ENCODE measurements at regions not wholly inside any gene's neighbourhood (a gene's known extent, or its start where the extent isn't known, plus 50 kb on each side); places are given as distances from the start of the nearest gene placed in this dataset.

GRCh38 chr3:102605153-102605552 is 170.3 kb downstream of the ZPLD1 start:
- DNase-seq, result no peak

- no peak for DNase-seq
Observed at GRCh38 chr3:102608875-102609274, 174.1 kb downstream of the ZPLD1 start.

DNA sequence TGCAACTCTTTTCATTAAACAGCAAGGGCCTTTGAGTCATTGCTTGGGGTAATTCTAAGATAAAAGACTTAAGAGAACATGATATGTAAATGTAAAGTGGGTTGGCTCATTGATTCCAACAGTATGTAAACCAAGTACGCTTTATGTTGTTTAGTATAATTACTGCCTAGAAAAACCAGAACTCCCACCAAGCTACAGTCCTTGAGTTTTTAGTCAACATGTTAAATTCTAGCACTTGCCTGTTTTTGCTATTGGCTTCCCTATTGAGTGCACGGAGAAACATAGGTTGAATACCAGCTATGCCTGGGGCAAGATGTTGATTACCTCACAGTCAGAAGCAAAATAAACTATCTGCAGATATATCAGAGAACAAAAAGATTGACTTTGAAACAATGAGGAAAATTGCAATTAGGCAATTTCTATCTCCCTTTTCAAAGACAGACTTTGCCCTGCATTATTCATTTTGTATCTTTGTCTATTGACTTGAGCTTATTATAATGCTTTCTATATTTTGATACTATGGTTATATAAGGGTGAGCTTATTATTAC is 179.3 kb downstream of the ZPLD1 start:
- DNase-seq, result no peak

DNA sequence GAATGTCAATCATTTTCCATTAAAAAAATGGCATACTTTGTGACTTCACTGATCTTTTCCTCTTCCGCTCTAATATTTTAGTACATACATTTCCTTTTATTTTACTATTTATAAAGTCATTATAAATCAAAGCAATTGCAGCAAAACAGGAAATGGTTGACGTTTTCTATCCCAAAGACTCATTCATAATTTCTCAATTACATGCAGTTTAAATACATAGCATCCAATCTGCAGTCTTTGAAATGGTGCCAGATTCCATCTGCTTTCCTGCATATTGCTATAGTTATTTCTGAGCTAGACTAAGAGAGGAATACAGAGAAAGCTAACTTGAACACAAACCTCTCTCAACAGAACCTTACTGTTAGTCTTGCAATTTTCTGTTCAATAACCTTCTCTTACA is 179.8 kb downstream of the ZPLD1 start:
- no peak for DNase-seq

GRCh38 chr3:102617381-102617780 is 182.6 kb downstream of the ZPLD1 start:
- DNase-seq, result no peak

DNA sequence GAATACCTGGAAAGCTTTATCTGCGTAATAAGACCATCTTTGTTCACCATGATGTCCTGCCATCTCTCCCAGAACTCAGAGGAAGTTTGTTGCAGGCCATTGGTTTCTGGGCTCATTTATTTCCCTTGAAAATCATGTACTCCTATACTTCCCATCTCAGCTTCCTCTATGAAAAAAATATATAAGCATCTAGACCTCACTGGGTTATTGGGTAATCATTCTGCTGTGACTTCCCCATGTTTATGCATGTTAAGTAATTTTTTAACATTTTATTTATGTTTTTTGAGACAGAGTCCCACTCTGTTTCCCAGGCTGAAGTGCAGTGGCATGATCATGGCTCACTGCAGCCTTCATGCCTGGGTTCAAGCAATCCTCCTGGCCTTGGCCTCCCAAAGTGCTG is 184.5 kb downstream of the ZPLD1 start:
- DNase-seq, result no peak

- DNase-seq, result no peak
Observed at GRCh38 chr3:102629943-102630342, 195.1 kb downstream of the ZPLD1 start.

DNA sequence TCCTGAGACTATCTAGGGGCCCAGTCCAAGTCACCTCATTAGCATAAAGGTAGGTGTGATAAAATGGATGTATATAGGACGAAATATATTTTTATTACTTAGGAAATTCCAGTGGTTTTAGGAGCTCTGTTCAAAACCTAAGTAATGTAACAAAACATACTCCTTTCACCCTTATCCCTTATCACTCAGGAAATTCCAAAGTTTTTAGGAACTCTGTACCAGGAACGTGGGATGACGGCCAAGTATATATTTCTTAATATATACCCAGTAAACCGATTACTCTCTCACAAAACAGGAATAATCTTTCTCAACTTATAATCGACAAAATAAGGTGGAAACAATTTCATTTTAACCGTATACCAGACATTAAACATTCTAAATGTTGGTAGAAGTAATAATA is 195.7 kb downstream of the ZPLD1 start:
- DNase-seq, result no peak

DNA sequence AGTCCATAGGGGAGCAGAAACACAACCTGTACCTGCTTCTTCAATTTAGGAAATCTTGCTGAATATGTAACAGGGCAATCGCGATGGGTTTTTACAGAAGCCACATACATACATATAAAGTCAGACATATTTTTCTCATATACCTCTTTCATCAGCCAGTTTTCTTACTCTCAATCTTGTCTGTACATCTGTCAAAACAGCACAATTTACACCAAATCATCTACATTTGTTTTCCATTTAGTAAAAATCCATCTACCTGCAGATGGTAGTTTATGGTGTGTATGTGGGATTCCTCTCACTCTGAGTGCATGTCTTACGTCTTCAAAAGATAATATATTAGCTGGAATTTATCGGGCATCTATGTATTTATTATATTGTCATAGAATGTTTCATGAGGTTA is 208.7 kb downstream of the ZPLD1 start:
- no peak for DNase-seq

DNA sequence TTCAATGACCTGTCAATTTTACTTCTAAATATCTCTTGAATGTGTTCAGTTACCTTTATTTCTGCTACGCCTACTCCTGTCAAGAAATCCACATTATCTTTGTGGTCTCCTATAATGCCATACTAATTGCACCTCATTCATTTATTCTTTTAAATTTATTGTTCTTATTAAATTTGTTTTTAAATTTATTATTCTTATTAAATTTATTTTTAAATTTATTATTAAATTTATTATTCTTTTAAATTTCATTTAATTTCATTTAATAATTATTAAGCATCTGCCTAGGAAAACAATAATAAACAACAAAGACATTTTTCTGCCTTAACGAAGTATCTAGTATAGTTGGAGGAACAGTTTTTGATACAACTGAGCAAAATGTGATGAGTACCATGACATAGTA is 211.7 kb downstream of the ZPLD1 start:
- no peak for DNase-seq

GRCh38 chr3:102660653-102661052 is 225.8 kb downstream of the ZPLD1 start:
- DNase-seq, result no peak

GRCh38 chr3:102661707-102662497 is 227.1 kb downstream of the ZPLD1 start:
- DNase-seq, result no peak

GRCh38 chr3:102662498-102662772 is 227.6 kb downstream of the ZPLD1 start:
- DNase-seq, result no peak

DNA sequence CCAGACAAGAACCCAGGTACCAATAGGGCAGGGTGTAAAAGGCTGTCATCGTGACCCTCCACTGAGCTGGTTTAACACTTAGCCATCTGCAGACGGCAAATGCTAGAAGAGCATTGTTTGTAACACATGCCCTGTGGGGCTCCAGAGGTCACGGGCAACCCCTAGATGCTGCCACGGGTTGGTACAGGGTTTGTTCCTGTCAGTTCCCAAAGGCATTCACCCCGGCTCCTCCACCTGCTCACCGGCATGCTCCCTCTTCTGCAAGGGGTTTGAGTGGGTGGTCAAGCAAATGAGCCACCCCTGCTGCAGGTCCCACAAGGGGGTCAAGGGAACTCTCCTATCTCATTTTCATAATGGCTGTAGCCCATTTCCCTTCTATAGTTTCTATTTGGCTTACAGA is 229.3 kb downstream of the ZPLD1 start:
- no peak for DNase-seq

GRCh38 chr3:102665183-102665582 is 230.4 kb downstream of the ZPLD1 start:
- DNase-seq, result no peak

- DNase-seq, result no peak
Observed at GRCh38 chr3:102668247-102668646, 233.4 kb downstream of the ZPLD1 start.

GRCh38 chr3:102670986-102671385 is 236.2 kb downstream of the ZPLD1 start:
- DNase-seq, result no peak

- no peak for DNase-seq
Observed at GRCh38 chr3:102672305-102672704, 237.5 kb downstream of the ZPLD1 start.

GRCh38 chr3:102673271-102674115 is 238.7 kb downstream of the ZPLD1 start:
- DNase-seq, result peak; percentile 68 to 73

DNA sequence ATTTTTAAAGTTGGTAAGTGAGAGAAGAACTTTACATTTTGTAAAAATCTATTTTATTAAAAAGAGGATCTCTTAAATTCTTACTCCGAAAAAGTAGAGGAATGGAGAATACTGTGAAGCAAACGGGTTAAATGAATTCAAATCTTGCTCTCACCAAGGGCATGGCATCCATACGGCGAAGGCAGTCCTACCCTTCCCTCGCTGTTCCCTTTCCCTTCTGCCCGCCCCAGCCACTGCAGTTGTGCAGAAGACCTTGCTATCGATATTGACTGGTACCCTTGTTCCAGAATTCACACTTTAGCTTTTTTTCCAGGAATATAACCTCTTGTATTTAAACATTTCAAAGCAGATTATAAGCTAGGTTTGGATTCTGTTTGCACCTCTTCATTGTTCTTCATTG is 239.5 kb downstream of the ZPLD1 start:
- no peak for DNase-seq

DNA sequence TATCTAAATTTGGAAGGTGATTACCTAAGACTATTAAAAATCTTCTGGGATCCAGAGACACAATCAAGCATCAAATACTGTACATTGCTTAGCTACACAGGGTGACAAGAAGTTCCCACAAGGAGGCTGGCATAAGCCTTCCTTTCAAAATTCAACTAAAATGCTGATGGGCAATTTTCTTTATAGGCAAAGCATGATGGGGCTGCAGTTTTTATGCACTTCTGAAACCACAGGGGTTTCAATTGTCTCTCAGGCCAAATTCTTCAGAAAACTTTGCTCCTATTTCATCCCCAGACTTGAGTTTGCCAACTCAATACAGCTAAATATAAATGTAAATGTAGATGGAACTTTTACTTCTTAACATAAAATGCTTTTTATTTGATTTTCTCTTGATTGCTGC is 241.6 kb downstream of the ZPLD1 start:
- no peak for DNase-seq

GRCh38 chr3:102682741-102683140 is 247.9 kb downstream of the ZPLD1 start:
- no peak for DNase-seq

GRCh38 chr3:102686792-102687191 is 252.0 kb downstream of the ZPLD1 start:
- DNase-seq, result no peak

DNA sequence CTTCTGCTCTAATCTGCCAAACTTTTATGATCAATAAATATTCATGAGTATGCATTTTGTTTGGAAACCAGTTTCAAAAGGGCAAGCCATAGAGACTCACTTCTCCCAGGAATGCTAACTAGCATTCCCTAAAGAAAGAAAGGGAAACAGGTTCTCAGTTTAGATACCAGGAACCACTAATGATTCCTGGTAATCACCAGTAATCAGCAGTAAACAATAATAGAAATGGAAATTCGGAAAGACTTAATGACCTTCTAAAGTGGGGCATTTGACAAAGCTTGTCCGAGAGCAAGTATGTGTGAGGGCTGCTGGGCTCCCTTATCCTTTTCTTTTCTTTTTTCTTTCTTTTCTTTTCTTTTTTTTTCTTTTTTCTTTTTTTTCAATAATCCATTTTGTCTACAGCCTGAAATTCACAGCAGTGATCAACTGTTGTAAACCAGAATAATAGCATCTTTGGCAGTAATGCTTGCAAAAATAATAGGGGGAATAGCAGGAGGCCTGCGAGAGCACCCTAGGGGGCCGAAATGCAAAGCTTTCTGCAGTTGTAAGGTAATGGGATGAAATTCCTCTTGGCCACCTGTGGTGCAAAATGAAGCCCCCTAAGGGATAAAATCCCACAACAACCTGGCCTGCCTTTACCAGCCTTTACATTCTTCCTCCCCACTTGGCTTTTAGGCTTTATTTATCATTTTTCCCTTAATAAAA is 253.2 kb downstream of the ZPLD1 start:
- DNase-seq, result no peak
